ENCODE measurements at regions not wholly inside any gene's neighbourhood (a gene's known extent, or its start where the extent isn't known, plus 50 kb on each side); places are given as distances from the start of the nearest gene placed in this dataset.

- no peak overlapping the region for H3K27ac ChIP-seq (ENCODE audit: low read depth, low read length)
- H3K4me1 ChIP-seq (ENCODE audit: control insufficient read depth, insufficient read depth, low read length, unreplicated experiment) = no peaks in the 10 kb centered on the region
- no peaks in the 10 kb centered on the region for H3K79me2 ChIP-seq (ENCODE audit: control insufficient read depth, insufficient read depth, low read length, unreplicated experiment)
- no peaks in the 10 kb centered on the region for H3K36me3 ChIP-seq (ENCODE audit: insufficient read depth, low read length)
- no peaks in the 10 kb centered on the region for H3K27me3 ChIP-seq (ENCODE audit: insufficient read depth, low read length)
- H2AFZ ChIP-seq (ENCODE audit: low read length, unreplicated experiment) = no peak overlapping the region
- H3K4me3 ChIP-seq (ENCODE audit: low read depth, low read length) = no peak overlapping the region
Observed at GRCh38 chr7:41085244-41085643, 617.6 kb downstream of the INHBA start.

- Histone ChIP-seq H3K4me1 (ENCODE audit: control insufficient read depth, insufficient read depth, low read length, unreplicated experiment) (no peaks in the 10 kb centered on the region), H3K27ac (ENCODE audit: low read depth, low read length) (no peak overlapping the region), H3K27me3 (ENCODE audit: insufficient read depth, low read length) (no peaks in the 10 kb centered on the region), H2AFZ (ENCODE audit: low read length, unreplicated experiment) (no peak overlapping the region), H3K4me3 (ENCODE audit: low read depth, low read length) (no peak overlapping the region), H3K36me3 (ENCODE audit: insufficient read depth, low read length) (no peaks in the 10 kb centered on the region), H3K79me2 (ENCODE audit: control insufficient read depth, insufficient read depth, low read length, unreplicated experiment) (no peaks in the 10 kb centered on the region)
Observed at GRCh38 chr7:41084381-41084780, 618.5 kb downstream of the INHBA start.

GRCh38 chr7:41069635-41070034 lies 633.3 kb downstream of the INHBA start:
- H3K4me1 ChIP-seq (ENCODE audit: control insufficient read depth, insufficient read depth, low read length, unreplicated experiment) = no peaks in the 10 kb centered on the region

GRCh38 chr7:41067576-41067975 lies 635.3 kb downstream of the INHBA start:
- no peak overlapping the region for H3K27ac ChIP-seq (ENCODE audit: low read depth, low read length)
- no peaks in the 10 kb centered on the region for H3K4me1 ChIP-seq (ENCODE audit: control insufficient read depth, insufficient read depth, low read length, unreplicated experiment)
- no peaks in the 10 kb centered on the region for H3K36me3 ChIP-seq (ENCODE audit: insufficient read depth, low read length)
- no peak overlapping the region for H3K4me3 ChIP-seq (ENCODE audit: low read depth, low read length)
- no peak overlapping the region for H2AFZ ChIP-seq (ENCODE audit: low read length, unreplicated experiment)
- H3K27me3 ChIP-seq (ENCODE audit: insufficient read depth, low read length) = no peaks in the 10 kb centered on the region
- no peaks in the 10 kb centered on the region for H3K79me2 ChIP-seq (ENCODE audit: control insufficient read depth, insufficient read depth, low read length, unreplicated experiment)

More at GRCh38 chr7:41069635-41070034, 633.3 kb downstream of the INHBA start:
- Histone ChIP-seq H3K79me2 (ENCODE audit: control insufficient read depth, insufficient read depth, low read length, unreplicated experiment) (no peaks in the 10 kb centered on the region), H3K27me3 (ENCODE audit: insufficient read depth, low read length) (no peaks in the 10 kb centered on the region), H3K36me3 (ENCODE audit: insufficient read depth, low read length) (no peaks in the 10 kb centered on the region), H3K27ac (ENCODE audit: low read depth, low read length) (no peak overlapping the region), H2AFZ (ENCODE audit: low read length, unreplicated experiment) (no peak overlapping the region), H3K4me3 (ENCODE audit: low read depth, low read length) (no peak overlapping the region)

GRCh38 chr7:41065663-41066062 lies 637.2 kb downstream of the INHBA start:
- no peaks in the 10 kb centered on the region for H3K4me1 ChIP-seq (ENCODE audit: control insufficient read depth, insufficient read depth, low read length, unreplicated experiment)
- no peak overlapping the region for H3K4me3 ChIP-seq (ENCODE audit: low read depth, low read length)
- no peak overlapping the region for H3K27ac ChIP-seq (ENCODE audit: low read depth, low read length)
- H3K36me3 ChIP-seq (ENCODE audit: insufficient read depth, low read length) = no peaks in the 10 kb centered on the region
- H3K27me3 ChIP-seq (ENCODE audit: insufficient read depth, low read length) = no peaks in the 10 kb centered on the region
- no peaks in the 10 kb centered on the region for H3K79me2 ChIP-seq (ENCODE audit: control insufficient read depth, insufficient read depth, low read length, unreplicated experiment)
- H2AFZ ChIP-seq (ENCODE audit: low read length, unreplicated experiment) = no peak overlapping the region

- H3K36me3 ChIP-seq (ENCODE audit: insufficient read depth, low read length) = no peaks in the 10 kb centered on the region
- no peak overlapping the region for H2AFZ ChIP-seq (ENCODE audit: low read length, unreplicated experiment)
- no peak overlapping the region for H3K4me3 ChIP-seq (ENCODE audit: low read depth, low read length)
- no peaks in the 10 kb centered on the region for H3K27me3 ChIP-seq (ENCODE audit: insufficient read depth, low read length)
- no peaks in the 10 kb centered on the region for H3K4me1 ChIP-seq (ENCODE audit: control insufficient read depth, insufficient read depth, low read length, unreplicated experiment)
- no peaks in the 10 kb centered on the region for H3K79me2 ChIP-seq (ENCODE audit: control insufficient read depth, insufficient read depth, low read length, unreplicated experiment)
- H3K27ac ChIP-seq (ENCODE audit: low read depth, low read length) = no peak overlapping the region
Observed at GRCh38 chr7:41063116-41063515, 639.8 kb downstream of the INHBA start.

- H3K36me3 ChIP-seq (ENCODE audit: insufficient read depth, low read length) = no peaks in the 10 kb centered on the region
- no peak overlapping the region for H2AFZ ChIP-seq (ENCODE audit: low read length, unreplicated experiment)
- no peaks in the 10 kb centered on the region for H3K79me2 ChIP-seq (ENCODE audit: control insufficient read depth, insufficient read depth, low read length, unreplicated experiment)
- H3K27me3 ChIP-seq (ENCODE audit: insufficient read depth, low read length) = no peaks in the 10 kb centered on the region
- H3K27ac ChIP-seq (ENCODE audit: low read depth, low read length) = no peak overlapping the region
- H3K4me3 ChIP-seq (ENCODE audit: low read depth, low read length) = no peak overlapping the region
- no peaks in the 10 kb centered on the region for H3K4me1 ChIP-seq (ENCODE audit: control insufficient read depth, insufficient read depth, low read length, unreplicated experiment)
Observed at GRCh38 chr7:41060796-41061195, 642.1 kb downstream of the INHBA start.

GRCh38 chr7:41059796-41060195 lies 643.1 kb downstream of the INHBA start:
- H3K27ac ChIP-seq (ENCODE audit: low read depth, low read length) = no peak overlapping the region
- H3K4me1 ChIP-seq (ENCODE audit: control insufficient read depth, insufficient read depth, low read length, unreplicated experiment) = no peaks in the 10 kb centered on the region
- no peaks in the 10 kb centered on the region for H3K79me2 ChIP-seq (ENCODE audit: control insufficient read depth, insufficient read depth, low read length, unreplicated experiment)
- no peak overlapping the region for H2AFZ ChIP-seq (ENCODE audit: low read length, unreplicated experiment)
- H3K36me3 ChIP-seq (ENCODE audit: insufficient read depth, low read length) = no peaks in the 10 kb centered on the region
- H3K4me3 ChIP-seq (ENCODE audit: low read depth, low read length) = no peak overlapping the region
- H3K27me3 ChIP-seq (ENCODE audit: insufficient read depth, low read length) = no peaks in the 10 kb centered on the region

- Histone ChIP-seq H3K27ac (ENCODE audit: low read depth, low read length) (no peak overlapping the region), H3K79me2 (ENCODE audit: control insufficient read depth, insufficient read depth, low read length, unreplicated experiment) (no peaks in the 10 kb centered on the region), H3K4me3 (ENCODE audit: low read depth, low read length) (no peak overlapping the region), H3K27me3 (ENCODE audit: insufficient read depth, low read length) (no peaks in the 10 kb centered on the region), H3K4me1 (ENCODE audit: control insufficient read depth, insufficient read depth, low read length, unreplicated experiment) (no peaks in the 10 kb centered on the region), H2AFZ (ENCODE audit: low read length, unreplicated experiment) (no peak overlapping the region), H3K36me3 (ENCODE audit: insufficient read depth, low read length) (no peaks in the 10 kb centered on the region)
Observed at GRCh38 chr7:41058986-41059741, 643.7 kb downstream of the INHBA start.

- Histone ChIP-seq H3K79me2 (ENCODE audit: control insufficient read depth, insufficient read depth, low read length, unreplicated experiment) (no peaks in the 10 kb centered on the region), H3K36me3 (ENCODE audit: insufficient read depth, low read length) (no peaks in the 10 kb centered on the region), H3K4me1 (ENCODE audit: control insufficient read depth, insufficient read depth, low read length, unreplicated experiment) (no peaks in the 10 kb centered on the region), H3K27me3 (ENCODE audit: insufficient read depth, low read length) (no peaks in the 10 kb centered on the region), H2AFZ (ENCODE audit: low read length, unreplicated experiment) (no peak overlapping the region), H3K4me3 (ENCODE audit: low read depth, low read length) (no peak overlapping the region), H3K27ac (ENCODE audit: low read depth, low read length) (no peak overlapping the region)
Observed at GRCh38 chr7:41054960-41055661, 647.8 kb downstream of the INHBA start.

- no peaks in the 10 kb centered on the region for H3K79me2 ChIP-seq (ENCODE audit: control insufficient read depth, insufficient read depth, low read length, unreplicated experiment)
- no peaks in the 10 kb centered on the region for H3K27me3 ChIP-seq (ENCODE audit: insufficient read depth, low read length)
- no peak overlapping the region for H2AFZ ChIP-seq (ENCODE audit: low read length, unreplicated experiment)
- H3K4me3 ChIP-seq (ENCODE audit: low read depth, low read length) = no peak overlapping the region
- no peaks in the 10 kb centered on the region for H3K36me3 ChIP-seq (ENCODE audit: insufficient read depth, low read length)
- no peak overlapping the region for H3K27ac ChIP-seq (ENCODE audit: low read depth, low read length)
- H3K4me1 ChIP-seq (ENCODE audit: control insufficient read depth, insufficient read depth, low read length, unreplicated experiment) = no peaks in the 10 kb centered on the region
Observed at GRCh38 chr7:41053820-41054219, 649.1 kb downstream of the INHBA start.
